ELR (cell line): ENCODE measurements at regions not wholly inside any gene's neighbourhood (a gene's known extent, or its start where the extent isn't known, plus 50 kb on each side); places are given as distances from the start of the nearest gene placed in this dataset.

ENCODE experiments used
- DNase-seq: peaks from one replicate; pipeline ENCODE4 v3.0.0-alpha.2; 2015; ENCODE audit warnings: low read depth

- no peak for DNase-seq
Observed at GRCh38 chr7:19062216-19062615, 55.2 kb downstream of the TWIST1 start.

GRCh38 chr7:19061331-19061730 lies 56.1 kb downstream of the TWIST1 start:
- no peak for DNase-seq

- peak; percentile 67 for DNase-seq
Observed at GRCh38 chr7:19060761-19061259, 56.6 kb downstream of the TWIST1 start.

- DNase-seq: no peak
Observed at GRCh38 chr7:19056305-19056704, 61.1 kb downstream of the TWIST1 start.
